ENCODE measurements at regions not wholly inside any gene's neighbourhood (a gene's known extent, or its start where the extent isn't known, plus 50 kb on each side); places are given as distances from the start of the nearest gene placed in this dataset.

DNA sequence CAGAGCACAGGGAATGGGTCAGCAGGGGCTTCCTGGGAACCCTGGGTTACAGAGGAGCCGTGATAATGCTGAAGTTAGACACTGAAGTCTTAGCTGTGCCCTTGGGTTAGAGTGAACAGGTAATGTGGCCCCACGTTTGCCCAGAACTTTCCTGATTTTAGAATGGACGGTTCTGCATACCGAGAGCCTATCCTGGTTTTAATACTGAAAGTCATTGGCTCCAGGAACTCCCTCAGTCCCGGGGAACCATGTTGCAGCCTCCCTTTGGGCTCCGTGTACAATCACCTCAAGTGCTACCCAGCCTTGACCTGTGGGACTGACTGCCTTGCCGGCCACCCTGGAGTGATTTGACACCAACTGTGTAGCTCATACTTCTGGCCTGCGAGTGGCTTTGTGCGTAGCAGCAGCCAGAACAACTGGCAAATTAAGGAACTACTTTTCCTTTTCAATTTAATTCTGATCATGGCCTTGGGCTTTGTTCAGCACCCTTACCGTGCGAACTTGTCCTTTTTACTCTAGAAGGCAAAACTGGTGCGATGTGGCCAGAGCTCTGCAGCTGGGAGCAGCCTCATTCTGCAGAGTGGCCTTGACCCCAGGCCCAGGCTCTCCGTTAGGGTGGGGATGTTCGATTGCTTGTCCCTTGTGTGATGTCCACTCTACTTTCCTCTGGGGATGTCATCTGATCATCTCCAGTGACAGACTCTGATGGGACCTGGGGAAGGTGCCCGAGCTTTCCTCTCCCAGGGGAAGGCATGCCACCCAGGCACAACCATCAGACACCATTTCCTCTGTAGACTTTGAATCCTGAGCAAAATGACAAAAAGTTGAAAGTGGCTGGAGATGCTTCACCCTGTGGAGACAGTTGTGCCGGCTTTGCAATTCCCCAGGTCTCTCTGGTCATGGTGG is 265.9 kb downstream of the GLRX3 start:
- no peak for DNase-seq (ENCODE audit: unreplicated experiment)
- peaks cover 11% of the 10 kb centered on the region for H3K27me3 Mint-ChIP-seq (ENCODE audit: insufficient read depth, unreplicated experiment)
- H3K36me3 Mint-ChIP-seq (ENCODE audit: insufficient read depth, unreplicated experiment) = no peaks in the 10 kb centered on the region
- intact Hi-C loops (cut with micrococcal nuclease) = no loop called here
- ChIA-PET POLR2A (no interaction called here), CTCF (no interaction called here)
- BruUV-seq (replicated peaks) = no TSS peak
- H3K4me1 Mint-ChIP-seq (ENCODE audit: insufficient read depth, unreplicated experiment) = no peaks in the 10 kb centered on the region
- no peak overlapping the region for H3K4me3 Mint-ChIP-seq (ENCODE audit: unreplicated experiment)
- H3K27ac Mint-ChIP-seq (ENCODE audit: low read depth, unreplicated experiment) = no peak overlapping the region
- H3K9me3 Mint-ChIP-seq (ENCODE audit: unreplicated experiment) = peaks cover 39% of the 10 kb centered on the region
- no peak for TF ChIP-seq CTCF (IDR thresholded peaks at IDR 0.05; ENCODE audit: unreplicated experiment)

DNA sequence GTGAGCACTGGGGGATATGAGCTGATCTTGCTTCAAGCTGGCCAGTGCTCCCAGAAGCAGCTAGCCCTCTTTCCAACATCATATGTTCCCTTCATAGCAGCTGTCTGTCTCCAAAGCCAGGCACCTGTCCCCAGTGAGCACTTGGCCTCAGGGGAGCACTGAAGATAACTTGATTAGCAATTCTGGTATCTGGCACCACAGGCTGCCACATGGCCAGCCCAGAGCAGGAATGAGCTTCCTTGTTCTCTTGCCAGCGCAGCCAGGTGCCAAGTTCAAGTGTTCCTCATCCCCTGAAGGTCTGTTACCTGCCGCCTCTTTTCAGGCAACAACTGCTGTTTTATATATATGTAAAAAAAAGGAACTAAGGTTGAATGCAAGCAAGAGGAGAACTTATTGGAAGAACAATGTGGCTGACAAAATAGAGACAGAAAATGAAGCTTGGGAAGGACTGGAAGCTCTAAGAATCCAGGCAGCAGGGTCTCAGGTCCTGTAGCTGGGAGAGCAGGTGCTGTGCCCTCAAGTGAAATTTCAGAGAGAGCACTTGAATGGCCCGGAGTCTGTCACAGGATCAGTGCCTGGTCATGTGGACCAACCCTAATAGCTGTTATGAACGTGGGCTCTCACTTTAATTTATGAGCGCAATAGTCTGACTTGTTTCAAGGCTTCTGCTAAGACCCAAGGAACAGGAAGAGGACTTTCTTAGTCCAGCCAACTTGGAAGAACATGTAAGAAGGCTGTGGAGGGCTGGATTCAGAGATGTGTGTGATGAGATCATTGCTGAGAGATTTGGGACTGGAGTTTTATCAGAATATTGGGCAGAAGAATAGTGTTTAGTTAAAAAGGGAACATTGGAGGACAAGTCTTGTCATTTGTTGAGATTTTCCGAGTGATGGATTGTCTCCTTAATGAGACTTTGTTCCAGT is 267.2 kb downstream of the GLRX3 start:
- no peak for TF ChIP-seq CTCF (IDR thresholded peaks at IDR 0.05; ENCODE audit: unreplicated experiment)
- Mint-ChIP-seq H3K27me3 (ENCODE audit: insufficient read depth, unreplicated experiment) (peaks cover 11% of the 10 kb centered on the region), H3K27ac (ENCODE audit: low read depth, unreplicated experiment) (no peak overlapping the region), H3K9me3 (ENCODE audit: unreplicated experiment) (peaks cover 32% of the 10 kb centered on the region), H3K4me3 (ENCODE audit: unreplicated experiment) (no peak overlapping the region), H3K36me3 (ENCODE audit: insufficient read depth, unreplicated experiment) (no peaks in the 10 kb centered on the region), H3K4me1 (ENCODE audit: insufficient read depth, unreplicated experiment) (no peaks in the 10 kb centered on the region)
- POLR2A ChIA-PET = interaction anchor here (0.7 kb wide), 1 partner anchor 227 kb away, joined by 4 read pairs; no protein-coding TSS in a partner anchor
- no peak for DNase-seq (ENCODE audit: unreplicated experiment)
- CTCF ChIA-PET = no interaction called here
- intact Hi-C loops (cut with micrococcal nuclease) = no loop called here
- no TSS peak for BruUV-seq (replicated peaks)

GRCh38 chr10:130404476-130405055 is 268.4 kb downstream of the GLRX3 start:
- no peaks in the 10 kb centered on the region for H3K4me1 Mint-ChIP-seq (ENCODE audit: insufficient read depth, unreplicated experiment)
- peaks cover 11% of the 10 kb centered on the region for H3K27me3 Mint-ChIP-seq (ENCODE audit: insufficient read depth, unreplicated experiment)
- intact Hi-C loops (cut with micrococcal nuclease) = no loop called here
- no TSS peak for BruUV-seq (replicated peaks)
- DNase-seq (ENCODE audit: unreplicated experiment) = no peak
- H3K27ac Mint-ChIP-seq (ENCODE audit: low read depth, unreplicated experiment) = no peak overlapping the region
- no peak overlapping the region for H3K4me3 Mint-ChIP-seq (ENCODE audit: unreplicated experiment)
- H3K9me3 Mint-ChIP-seq (ENCODE audit: unreplicated experiment) = peaks cover 34% of the 10 kb centered on the region
- ChIA-PET CTCF (no interaction called here), POLR2A (no interaction called here)
- H3K36me3 Mint-ChIP-seq (ENCODE audit: insufficient read depth, unreplicated experiment) = no peaks in the 10 kb centered on the region
- TF ChIP-seq CTCF (IDR thresholded peaks at IDR 0.05; ENCODE audit: unreplicated experiment) = no peak

- H3K27ac Mint-ChIP-seq (ENCODE audit: low read depth, unreplicated experiment) = no peak overlapping the region
- no peak for DNase-seq (ENCODE audit: unreplicated experiment)
- peaks cover 11% of the 10 kb centered on the region for H3K27me3 Mint-ChIP-seq (ENCODE audit: insufficient read depth, unreplicated experiment)
- H3K9me3 Mint-ChIP-seq (ENCODE audit: unreplicated experiment) = peaks cover 47% of the 10 kb centered on the region
- H3K4me1 Mint-ChIP-seq (ENCODE audit: insufficient read depth, unreplicated experiment) = no peaks in the 10 kb centered on the region
- no peak for TF ChIP-seq CTCF (IDR thresholded peaks at IDR 0.05; ENCODE audit: unreplicated experiment)
- no peaks in the 10 kb centered on the region for H3K36me3 Mint-ChIP-seq (ENCODE audit: insufficient read depth, unreplicated experiment)
- ChIA-PET POLR2A (no interaction called here), CTCF (no interaction called here)
- intact Hi-C loops (cut with micrococcal nuclease) = no loop called here
- BruUV-seq (replicated peaks) = no TSS peak
- no peak overlapping the region for H3K4me3 Mint-ChIP-seq (ENCODE audit: unreplicated experiment)
These were observed 270.9 kb downstream of the GLRX3 start for GRCh38 chr10:130407052-130407451.

All from MCF 10A (cell line).